BJ (cell line): ENCODE measurements at regions not wholly inside any gene's neighbourhood (a gene's known extent, or its start where the extent isn't known, plus 50 kb on each side); places are given as distances from the start of the nearest gene placed in this dataset.

Experiments used
- CTCF ChIA-PET: fragments of 350-600 bp; formaldehyde crosslinking; extraction: SDS; loops from one replicate; lab custom pipeline; 2021; ENCODE audit warnings: antibody characterized with exemption, inconsistent platforms; lab: Yijun Ruan, JAX
- POLR2A ChIA-PET: fragments of 300-600 bp; sonication (Branson Sonifier 250); formaldehyde crosslinking; extraction: SDS; loops from one replicate; lab custom pipeline; 2021; ENCODE audit warnings: antibody characterized with exemption; lab: Charles Lee
- DNase-seq: peaks from one replicate; pipeline ENCODE4 v3.0.0-alpha.2; 2011; ENCODE audit warnings: low read depth
- H3K27me3 ChIP-seq: 2 replicates; pipeline ENCODE4 v1.6.0; 2011; ENCODE audit warnings: low read length; ENCODE audit not compliant: control insufficient read depth, insufficient read depth
- H3K36me3 ChIP-seq: 2 replicates; pipeline ENCODE4 v1.5.1; 2011; ENCODE audit warnings: low read length; ENCODE audit not compliant: control insufficient read depth, insufficient read depth
- H3K4me3 ChIP-seq: 2 replicates; pipeline ENCODE4 v1.5.1; 2011; ENCODE audit warnings: low read depth, mild to moderate bottlenecking, control low read depth, low read length
- CTCF ChIP-seq: IDR thresholded peaks from 2 replicates; pipeline ENCODE4 v1.5.1; 2011; ENCODE audit warnings: low read depth, mild to moderate bottlenecking, control low read depth, inconsistent platforms, low read length, moderate library complexity; ENCODE audit not compliant: insufficient read depth

GRCh38 chr5:167171056-167171455, 1120.4 kb upstream of the WWC1 start:
- CTCF ChIA-PET, result no interaction called here
- POLR2A ChIA-PET, result no interaction called here
- Histone ChIP-seq H3K4me3 (no peak overlapping the region), H3K27me3 (no peaks in the 10 kb centered on the region), H3K36me3 (no peaks in the 10 kb centered on the region)
- no peak for TF ChIP-seq CTCF
- DNase-seq, result no peak

- H3K4me3 ChIP-seq, result no peak overlapping the region
- no peaks in the 10 kb centered on the region for H3K27me3 ChIP-seq
- DNase-seq, result no peak
- no peaks in the 10 kb centered on the region for H3K36me3 ChIP-seq
- no peak for TF ChIP-seq CTCF
- ChIA-PET CTCF (no interaction called here), POLR2A (no interaction called here)
Measured at GRCh38 chr5:167177736-167178135, 1113.7 kb upstream of the WWC1 start.

- Histone ChIP-seq H3K27me3 (no peaks in the 10 kb centered on the region), H3K4me3 (no peak overlapping the region), H3K36me3 (no peaks in the 10 kb centered on the region)
- ChIA-PET POLR2A (no interaction called here), CTCF (no interaction called here)
- no peak for DNase-seq
- no peak for TF ChIP-seq CTCF
Measured at GRCh38 chr5:167180906-167181305, 1110.5 kb upstream of the WWC1 start.

DNA sequence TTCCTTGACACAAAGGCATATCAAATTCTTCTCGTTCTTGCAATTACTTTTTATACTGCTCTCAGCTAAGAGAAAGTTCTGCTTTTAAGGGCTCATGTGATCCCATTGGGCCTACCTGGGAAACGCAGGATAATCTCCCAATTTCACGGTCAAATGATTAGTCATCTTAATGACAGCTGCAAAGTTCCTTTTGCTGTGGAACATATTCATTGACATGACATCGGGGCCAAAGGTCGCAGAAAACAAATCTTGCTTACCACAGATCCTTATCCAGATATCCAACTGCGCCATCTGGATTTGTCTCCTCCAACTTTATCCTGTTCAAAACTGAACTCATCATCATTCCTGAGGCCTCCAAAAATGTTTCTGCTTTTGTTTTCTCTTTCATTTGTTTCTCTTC, 1085.6 kb upstream of the WWC1 start:
- Histone ChIP-seq H3K4me3 (no peak overlapping the region), H3K27me3 (no peaks in the 10 kb centered on the region), H3K36me3 (no peaks in the 10 kb centered on the region)
- no peak for TF ChIP-seq CTCF
- no peak for DNase-seq
- CTCF ChIA-PET, result interaction anchor here (1.7 kb wide), 1 partner anchor 8 kb away, joined by 3 read pairs; no protein-coding TSS in a partner anchor
- POLR2A ChIA-PET, result no interaction called here

DNA sequence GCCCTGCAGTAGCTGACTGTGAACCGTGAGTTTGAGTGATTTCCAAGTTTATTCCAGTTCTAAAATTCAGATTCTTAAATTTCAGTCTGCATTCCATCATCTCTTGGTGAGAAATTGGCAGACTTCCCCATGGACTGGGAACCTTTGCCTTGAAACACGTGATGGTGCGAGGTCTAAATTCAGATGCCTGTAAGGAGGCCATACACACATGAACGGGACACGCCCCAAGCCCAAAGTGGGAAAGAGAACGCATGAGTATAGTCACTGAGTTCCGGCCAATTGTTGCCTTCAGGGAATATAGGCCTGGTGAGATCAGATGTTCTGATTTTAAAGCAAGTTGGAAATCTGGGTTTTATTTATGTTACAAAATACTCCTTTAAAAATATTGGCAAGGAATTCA, 1084.4 kb upstream of the WWC1 start:
- DNase-seq, result peak; percentile 46
- ChIA-PET POLR2A (no interaction called here), CTCF (no interaction called here)
- TF ChIP-seq CTCF, result no peak
- Histone ChIP-seq H3K4me3 (no peak overlapping the region), H3K27me3 (no peaks in the 10 kb centered on the region), H3K36me3 (no peaks in the 10 kb centered on the region)
